ENCODE measurements at regions not wholly inside any gene's neighbourhood (a gene's known extent, or its start where the extent isn't known, plus 50 kb on each side); places are given as distances from the start of the nearest gene placed in this dataset.

GRCh38 chr22:27100789-27101188 is 443.4 kb downstream of the MIAT start:
- H3K9me3 ChIP-seq, result no peaks in the 10 kb centered on the region
- no peak for DNase-seq (ENCODE audit: low spot score in 2 of 2)
- intact Hi-C loops (cut with DNase I), result loop anchor here (10.0 kb wide), 1 partner anchor 414 kb away; no protein-coding TSS in a partner anchor
- peak overlapping the region in 1 of 2 donors; percentile 24 for H3K4me3 ChIP-seq
- H3K27ac ChIP-seq, result peak overlapping the region in 1 of 2 donors; percentile 4
- H3K4me1 ChIP-seq, result peaks cover 0 to 8% of the 10 kb centered on the region in 2 donors
- TF ChIP-seq, protein P1, sequence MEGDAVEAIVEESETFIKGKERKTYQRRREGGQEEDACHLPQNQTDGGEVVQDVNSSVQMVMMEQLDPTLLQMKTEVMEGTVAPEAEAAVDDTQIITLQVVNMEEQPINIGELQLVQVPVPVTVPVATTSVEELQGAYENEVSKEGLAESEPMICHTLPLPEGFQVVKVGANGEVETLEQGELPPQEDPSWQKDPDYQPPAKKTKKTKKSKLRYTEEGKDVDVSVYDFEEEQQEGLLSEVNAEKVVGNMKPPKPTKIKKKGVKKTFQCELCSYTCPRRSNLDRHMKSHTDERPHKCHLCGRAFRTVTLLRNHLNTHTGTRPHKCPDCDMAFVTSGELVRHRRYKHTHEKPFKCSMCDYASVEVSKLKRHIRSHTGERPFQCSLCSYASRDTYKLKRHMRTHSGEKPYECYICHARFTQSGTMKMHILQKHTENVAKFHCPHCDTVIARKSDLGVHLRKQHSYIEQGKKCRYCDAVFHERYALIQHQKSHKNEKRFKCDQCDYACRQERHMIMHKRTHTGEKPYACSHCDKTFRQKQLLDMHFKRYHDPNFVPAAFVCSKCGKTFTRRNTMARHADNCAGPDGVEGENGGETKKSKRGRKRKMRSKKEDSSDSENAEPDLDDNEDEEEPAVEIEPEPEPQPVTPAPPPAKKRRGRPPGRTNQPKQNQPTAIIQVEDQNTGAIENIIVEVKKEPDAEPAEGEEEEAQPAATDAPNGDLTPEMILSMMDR (IDR thresholded peaks at IDR 0.05), result no peak
- H3K36me3 ChIP-seq, result no peaks in the 10 kb centered on the region
- no peaks in the 10 kb centered on the region for H3K27me3 ChIP-seq

DNA sequence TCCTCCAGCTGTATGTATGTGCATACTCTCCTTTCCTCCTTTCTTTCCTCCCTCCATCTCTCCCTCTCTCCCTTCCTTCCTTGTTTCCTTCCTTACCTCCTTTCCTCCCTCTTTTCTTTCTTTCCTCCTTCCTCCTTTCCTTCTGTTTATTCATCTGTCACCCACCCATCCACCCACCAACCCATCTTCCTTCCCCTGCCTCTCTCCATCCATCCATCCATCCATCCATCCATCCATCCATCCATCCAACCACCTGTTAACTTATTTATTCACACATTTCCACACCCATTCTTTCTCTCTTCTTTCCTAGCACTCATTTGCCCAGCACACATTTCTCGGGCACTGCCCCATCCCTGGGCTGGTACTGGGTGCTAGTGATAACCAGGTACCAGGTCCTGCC is 443.9 kb downstream of the MIAT start:
- DNase-seq (ENCODE audit: low spot score in 2 of 2), result no peak
- TF ChIP-seq, protein P1 (IDR thresholded peaks at IDR 0.05), result no peak
- intact Hi-C loops (cut with DNase I), result loop anchor here (10.0 kb wide), 1 partner anchor 414 kb away; no protein-coding TSS in a partner anchor
- Histone ChIP-seq H3K36me3 (no peaks in the 10 kb centered on the region), H3K4me1 (peaks cover 2 to 13% of the 10 kb centered on the region in 2 donors), H3K27me3 (no peaks in the 10 kb centered on the region), H3K4me3 (peak overlapping the region in 1 of 2 donors; percentile 24), H3K9me3 (no peaks in the 10 kb centered on the region), H3K27ac (no peak overlapping the region)

- Histone ChIP-seq H3K27me3 (no peaks in the 10 kb centered on the region), H3K27ac (peak overlapping the region; percentile 68 to 76), H3K9me3 (no peaks in the 10 kb centered on the region), H3K4me3 (no peak overlapping the region), H3K36me3 (no peaks in the 10 kb centered on the region), H3K4me1 (peaks cover 11 to 44% of the 10 kb centered on the region in 2 donors)
- TF ChIP-seq, protein P1 (IDR thresholded peaks at IDR 0.05), result no peak
- no peak for DNase-seq (ENCODE audit: low spot score in 2 of 2)
- intact Hi-C loops (cut with DNase I), result loop anchor here (2.0 to 10.0 kb wide), 3 partner anchors 84 to 410 kb away; no protein-coding TSS in a partner anchor
These were observed 447.1 kb downstream of the MIAT start for GRCh38 chr22:27104449-27104848.

DNA sequence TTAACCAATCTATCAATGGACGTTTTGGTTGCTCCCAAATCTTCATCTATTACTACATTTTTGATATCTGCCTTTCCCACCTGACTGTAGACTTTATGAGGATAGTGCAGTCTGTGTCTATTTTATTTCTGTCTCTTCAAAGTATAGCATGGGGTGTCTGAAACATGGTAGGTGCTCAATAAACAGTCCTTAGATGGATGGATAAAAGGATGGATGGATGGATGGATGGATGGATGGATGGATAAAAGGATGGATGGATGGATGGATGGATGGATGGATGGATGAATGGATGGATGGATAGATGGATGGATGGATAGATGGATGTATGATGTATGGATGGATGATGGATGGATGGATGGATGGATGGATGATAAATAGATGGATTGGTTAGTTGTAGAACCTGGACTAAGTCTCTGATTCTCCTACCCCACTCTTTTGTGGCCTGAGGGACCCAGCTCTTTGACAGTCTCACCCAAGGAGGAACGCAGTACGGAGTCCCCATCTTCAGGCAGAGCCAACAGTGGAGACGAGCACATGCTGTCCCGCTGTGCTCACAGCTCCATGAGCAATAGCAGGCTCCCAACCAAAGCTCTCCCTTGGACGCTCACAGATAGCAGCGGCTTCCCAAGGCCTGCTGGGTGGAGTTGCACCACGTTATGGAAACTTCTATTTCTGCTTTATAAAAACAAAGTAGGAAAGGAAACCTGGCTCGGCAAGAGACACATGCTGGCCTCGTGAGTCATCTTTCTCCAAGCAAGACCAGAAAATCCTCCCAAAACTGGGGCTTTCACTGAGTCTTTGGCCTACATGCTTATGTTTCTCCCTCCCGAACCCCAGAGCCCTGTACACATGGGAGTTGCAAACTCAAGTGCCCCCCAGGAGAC is 448.0 kb downstream of the MIAT start:
- Histone ChIP-seq H3K9me3 (no peaks in the 10 kb centered on the region), H3K36me3 (no peaks in the 10 kb centered on the region), H3K4me3 (no peak overlapping the region), H3K27ac (peak overlapping the region; percentile 68 to 76), H3K27me3 (no peaks in the 10 kb centered on the region), H3K4me1 (peaks cover 11 to 46% of the 10 kb centered on the region in 2 donors)
- intact Hi-C loops (cut with DNase I), result loop anchor here (2.0 to 10.0 kb wide), 5 partner anchors 85 to 697 kb away; partner anchors contain the start of gene MN1
- TF ChIP-seq, protein P1 (IDR thresholded peaks at IDR 0.05), result no peak
- DNase-seq (ENCODE audit: low spot score in 2 of 2), result peak; percentile 72 to 96

DNA sequence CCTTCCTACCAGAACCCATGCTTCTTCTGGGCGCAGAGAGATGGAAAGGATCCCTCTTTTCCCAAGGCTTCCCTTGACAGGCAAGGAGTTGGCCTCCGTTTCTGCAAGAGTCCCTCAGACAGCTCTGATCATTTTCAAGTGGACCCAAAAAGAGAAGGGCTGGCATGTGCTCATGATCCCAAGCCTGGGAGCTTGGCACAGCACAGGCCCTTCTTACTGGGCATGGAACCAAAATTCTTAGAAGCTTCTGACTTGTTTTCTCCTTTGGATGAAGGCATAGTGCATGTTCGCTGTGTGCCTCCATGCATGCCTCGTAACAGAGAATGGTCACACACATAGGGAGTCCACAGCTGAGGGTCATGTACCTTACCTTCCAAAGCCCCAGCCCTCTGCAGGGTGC is 449.6 kb downstream of the MIAT start:
- TF ChIP-seq, protein P1 (IDR thresholded peaks at IDR 0.05), result no peak
- Histone ChIP-seq H3K4me1 (peaks cover 11 to 57% of the 10 kb centered on the region in 2 donors), H3K27ac (peak overlapping the region; percentile 68 to 76), H3K9me3 (no peaks in the 10 kb centered on the region), H3K4me3 (no peak overlapping the region), H3K36me3 (no peaks in the 10 kb centered on the region), H3K27me3 (no peaks in the 10 kb centered on the region)
- intact Hi-C loops (cut with DNase I), result loop anchor here (2.0 to 10.0 kb wide), 3 partner anchors 220 to 695 kb away; partner anchors contain the start of gene MN1
- peak in 1 of 2 donors; percentile 67 for DNase-seq (ENCODE audit: low spot score in 2 of 2)
